Left ventricle myocardium inferior (tissue), 1 donor: ENCODE measurements at regions not wholly inside any gene's neighbourhood (a gene's known extent, or its start where the extent isn't known, plus 50 kb on each side); places are given as distances from the start of the nearest gene placed in this dataset.

Experiments used
- DNase-seq: peaks from one replicate; pipeline ENCODE4 v3.0.0-alpha.2; 2020
- H3K27ac ChIP-seq: fragments of 200-600 bp; replicated peaks from 2 replicates; pipeline ENCODE4 v1.8.0; 2021
- H3K27me3 ChIP-seq: fragments of 200-600 bp; 2 replicates; pipeline ENCODE4 v1.8.0; 2021; ENCODE audit warnings: low read depth
- H3K36me3 ChIP-seq: fragments of 200-600 bp; 2 replicates; pipeline ENCODE4 v1.8.0; 2021
- H3K4me1 ChIP-seq: fragments of 200-600 bp; 2 replicates; pipeline ENCODE4 v1.8.0; 2021
- H3K4me3 ChIP-seq: fragments of 200-600 bp; 2 replicates; pipeline ENCODE4 v1.8.0; 2021; ENCODE audit warnings: mild to moderate bottlenecking, moderate library complexity
- H3K9me3 ChIP-seq: fragments of 200-600 bp; replicated peaks from 2 replicates; pipeline ENCODE4 v1.8.0; 2021
- intact Hi-C: fragments of 100-400 bp; cut with micrococcal nuclease; formaldehyde crosslinking; loops from one replicate; pipeline ENCODE4 v1.11.0; 2022
- TF ChIP-seq, protein P1 (sequence below): fragments of 200-600 bp; IDR thresholded peaks from 2 replicates; pipeline ENCODE4 v1.8.0; 2021; ENCODE audit warnings: antibody characterized with exemption, mild to moderate bottlenecking, borderline replicate concordance
- donor health status: DM: no; HTN: yes; CAD: no; lungs with severe emphysema.

DNA sequence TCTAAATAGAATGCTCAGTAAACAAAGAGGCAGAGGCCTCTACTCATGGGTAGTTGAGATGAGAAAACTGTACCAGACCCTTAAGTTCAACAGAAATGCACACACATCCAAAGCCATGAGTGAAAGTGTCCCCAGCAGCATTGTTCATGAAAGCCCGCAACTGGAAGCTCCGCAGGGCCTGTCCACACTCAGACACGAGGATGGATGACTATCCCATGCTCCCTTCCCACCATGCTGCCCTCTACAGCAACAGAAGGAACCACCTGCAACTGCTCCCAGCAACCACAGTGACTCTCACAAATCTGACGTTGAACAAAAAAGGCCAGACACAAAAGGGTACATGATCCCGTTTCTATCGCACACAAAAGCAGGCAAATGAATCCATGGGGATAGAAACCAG lies 76.9 kb upstream of the ANO1 start:
- Histone ChIP-seq H3K4me1 (peaks cover 34% of the 10 kb centered on the region), H3K9me3 (no peaks in the 10 kb centered on the region), H3K4me3 (no peak overlapping the region), H3K36me3 (no peaks in the 10 kb centered on the region), H3K27me3 (peaks cover 43% of the 10 kb centered on the region), H3K27ac (no peak overlapping the region)
- no peak for DNase-seq
- TF ChIP-seq, protein P1, sequence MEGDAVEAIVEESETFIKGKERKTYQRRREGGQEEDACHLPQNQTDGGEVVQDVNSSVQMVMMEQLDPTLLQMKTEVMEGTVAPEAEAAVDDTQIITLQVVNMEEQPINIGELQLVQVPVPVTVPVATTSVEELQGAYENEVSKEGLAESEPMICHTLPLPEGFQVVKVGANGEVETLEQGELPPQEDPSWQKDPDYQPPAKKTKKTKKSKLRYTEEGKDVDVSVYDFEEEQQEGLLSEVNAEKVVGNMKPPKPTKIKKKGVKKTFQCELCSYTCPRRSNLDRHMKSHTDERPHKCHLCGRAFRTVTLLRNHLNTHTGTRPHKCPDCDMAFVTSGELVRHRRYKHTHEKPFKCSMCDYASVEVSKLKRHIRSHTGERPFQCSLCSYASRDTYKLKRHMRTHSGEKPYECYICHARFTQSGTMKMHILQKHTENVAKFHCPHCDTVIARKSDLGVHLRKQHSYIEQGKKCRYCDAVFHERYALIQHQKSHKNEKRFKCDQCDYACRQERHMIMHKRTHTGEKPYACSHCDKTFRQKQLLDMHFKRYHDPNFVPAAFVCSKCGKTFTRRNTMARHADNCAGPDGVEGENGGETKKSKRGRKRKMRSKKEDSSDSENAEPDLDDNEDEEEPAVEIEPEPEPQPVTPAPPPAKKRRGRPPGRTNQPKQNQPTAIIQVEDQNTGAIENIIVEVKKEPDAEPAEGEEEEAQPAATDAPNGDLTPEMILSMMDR, result no peak
- intact Hi-C loops, result no loop called here

DNA sequence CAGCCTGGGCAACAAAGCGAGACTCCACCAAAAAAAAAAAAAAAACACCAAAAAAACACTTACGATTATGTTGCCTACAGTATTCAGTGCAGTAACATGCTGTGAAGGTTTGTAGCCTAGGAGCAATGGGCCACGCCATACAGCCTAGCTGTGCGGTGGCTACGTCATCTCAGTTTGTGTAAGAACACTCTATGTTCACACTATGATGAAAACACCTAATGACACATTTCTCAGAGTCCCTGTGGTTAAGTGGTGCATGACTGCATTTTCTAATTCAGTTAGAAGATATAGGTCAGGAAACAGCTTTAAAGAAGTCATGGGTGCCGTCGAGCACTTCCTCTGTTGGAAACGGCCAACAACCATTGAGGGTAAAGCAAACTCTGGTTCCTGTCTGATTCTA lies 75.7 kb upstream of the ANO1 start:
- H3K27me3 ChIP-seq, result peaks cover 31% of the 10 kb centered on the region
- intact Hi-C loops, result no loop called here
- no peaks in the 10 kb centered on the region for H3K36me3 ChIP-seq
- H3K9me3 ChIP-seq, result no peaks in the 10 kb centered on the region
- no peak overlapping the region for H3K4me3 ChIP-seq
- H3K4me1 ChIP-seq, result peaks cover 35% of the 10 kb centered on the region
- DNase-seq, result no peak
- no peak overlapping the region for H3K27ac ChIP-seq
- TF ChIP-seq, protein P1, result no peak

- intact Hi-C loops, result no loop called here
- Histone ChIP-seq H3K4me3 (no peak overlapping the region), H3K27me3 (peaks cover 35% of the 10 kb centered on the region), H3K36me3 (no peaks in the 10 kb centered on the region), H3K4me1 (peaks cover 24% of the 10 kb centered on the region), H3K9me3 (no peaks in the 10 kb centered on the region), H3K27ac (peak overlapping the region; percentile 18)
- no peak for DNase-seq
- TF ChIP-seq, protein P1, result no peak
These were observed 72.9 kb upstream of the ANO1 start for GRCh38 chr11:70005107-70005818.

- Histone ChIP-seq H3K27me3 (peaks cover 41% of the 10 kb centered on the region), H3K4me1 (peaks cover 14% of the 10 kb centered on the region), H3K27ac (no peak overlapping the region), H3K9me3 (no peaks in the 10 kb centered on the region), H3K36me3 (no peaks in the 10 kb centered on the region), H3K4me3 (no peak overlapping the region)
- DNase-seq, result no peak
- TF ChIP-seq, protein P1, result no peak
- intact Hi-C loops, result no loop called here
These were observed 70.3 kb upstream of the ANO1 start for GRCh38 chr11:70007796-70008195.

- no peaks in the 10 kb centered on the region for H3K9me3 ChIP-seq
- peaks cover 6% of the 10 kb centered on the region for H3K4me1 ChIP-seq
- peaks cover 32% of the 10 kb centered on the region for H3K27me3 ChIP-seq
- TF ChIP-seq, protein P1, result no peak
- DNase-seq, result no peak
- H3K36me3 ChIP-seq, result no peaks in the 10 kb centered on the region
- H3K27ac ChIP-seq, result no peak overlapping the region
- no peak overlapping the region for H3K4me3 ChIP-seq
- intact Hi-C loops, result no loop called here
These were observed 67.3 kb upstream of the ANO1 start for GRCh38 chr11:70010774-70011173.
